Upper lobe of left lung (tissue), 4 donors: ENCODE measurements at regions not wholly inside any gene's neighbourhood (a gene's known extent, or its start where the extent isn't known, plus 50 kb on each side); places are given as distances from the start of the nearest gene placed in this dataset.

ENCODE experiments used
- CTCF ChIP-seq, 6 experiments: fragments of 450-650 bp in 4 of 6; fragments of 200-600 bp in 2 of 6; sonication (generic) in 2 of 6; IDR thresholded peaks; one replicate each; pipeline ENCODE4 v1.5.1; 2016 to 2019; ENCODE audit warnings: antibody characterized with exemption in 6 of 6
- POLR2A ChIP-seq, 4 donors: fragments of 450-650 bp; IDR thresholded peaks; one replicate each; pipeline ENCODE4 v1.5.1; 2016 to 2017; ENCODE audit warnings: antibody characterized with exemption in 4 of 4, mild to moderate bottlenecking in 2 of 4
- POLR2AphosphoS5 ChIP-seq, 2 donors: sonication (generic); formaldehyde crosslinking; IDR thresholded peaks; one replicate each; pipeline ENCODE4 v1.5.1; 2017; ENCODE audit warnings: antibody characterized with exemption in 2 of 2

- TF ChIP-seq POLR2AphosphoS5 (IDR thresholded peaks at IDR 0.05), result no peak
- TF ChIP-seq CTCF (IDR thresholded peaks at IDR 0.05), result peak in 4 of 6 experiments; percentile 20 to 36 (median 27)
- TF ChIP-seq POLR2A (IDR thresholded peaks at IDR 0.05), result no peak
These were observed 382.3 kb upstream of the CRIM1 start for GRCh38 chr2:35973132-35973736.
